NT2/D1 (cell line): ENCODE measurements at regions not wholly inside any gene's neighbourhood (a gene's known extent, or its start where the extent isn't known, plus 50 kb on each side); places are given as distances from the start of the nearest gene placed in this dataset.

Experiments used
- YY1 ChIP-seq: IDR thresholded peaks from 2 replicates; pipeline ENCODE4 v1.6.1; 2011; ENCODE audit not compliant: insufficient read length, insufficient read depth
- ZNF274 ChIP-seq: IDR thresholded peaks from 2 replicates; pipeline ENCODE4 v1.6.1; 2011; ENCODE audit warnings: mild to moderate bottlenecking, low read depth, low read length

GRCh38 chr10:85262992-85263391 lies 934.6 kb downstream of the CCSER2 start:
- TF ChIP-seq YY1 (no peak), ZNF274 (no peak)
